NCI-H82 (cell line): ENCODE measurements at regions not wholly inside any gene's neighbourhood (a gene's known extent, or its start where the extent isn't known, plus 50 kb on each side); places are given as distances from the start of the nearest gene placed in this dataset.

Source experiments
- DNase-seq: peaks from one replicate; lab custom pipeline; 2025; lab: John Stamatoyannopoulos, UW

- DNase-seq, result no peak
Measured at GRCh38 chrX:23540532-23540931, 126.8 kb upstream of the PRDX4 start.

- no peak for DNase-seq
Measured at GRCh38 chrX:23548164-23548563, 119.1 kb upstream of the PRDX4 start.

GRCh38 chrX:23552303-23552702 is 115.0 kb upstream of the PRDX4 start:
- DNase-seq, result no peak

GRCh38 chrX:23554304-23554703 is 113.0 kb upstream of the PRDX4 start:
- DNase-seq, result peak; percentile 69

- DNase-seq, result no peak
Measured at GRCh38 chrX:23557070-23557469, 110.2 kb upstream of the PRDX4 start.

GRCh38 chrX:23559975-23560374 is 107.3 kb upstream of the PRDX4 start:
- no peak for DNase-seq

- DNase-seq, result no peak
Measured at GRCh38 chrX:23570674-23571343, 96.5 kb upstream of the PRDX4 start.

DNA sequence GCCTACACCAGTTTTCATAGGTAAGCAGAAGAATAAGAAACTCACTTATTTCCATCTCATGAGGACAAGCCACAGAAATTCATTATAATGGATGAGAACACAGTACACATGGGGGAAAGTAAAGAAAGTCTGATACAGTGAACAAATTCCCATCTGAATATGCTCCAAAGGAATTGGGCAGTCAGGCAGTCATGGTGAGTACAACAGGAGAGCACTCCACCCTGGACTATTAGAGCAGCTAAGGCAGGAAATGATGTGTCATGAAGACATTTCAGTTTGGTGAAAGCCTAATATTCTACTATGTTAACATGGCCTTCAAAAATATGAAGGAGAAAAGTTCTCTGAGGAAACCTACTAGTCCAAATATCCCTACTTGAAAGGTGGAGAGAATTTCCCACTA is 92.0 kb upstream of the PRDX4 start:
- no peak for DNase-seq

DNA sequence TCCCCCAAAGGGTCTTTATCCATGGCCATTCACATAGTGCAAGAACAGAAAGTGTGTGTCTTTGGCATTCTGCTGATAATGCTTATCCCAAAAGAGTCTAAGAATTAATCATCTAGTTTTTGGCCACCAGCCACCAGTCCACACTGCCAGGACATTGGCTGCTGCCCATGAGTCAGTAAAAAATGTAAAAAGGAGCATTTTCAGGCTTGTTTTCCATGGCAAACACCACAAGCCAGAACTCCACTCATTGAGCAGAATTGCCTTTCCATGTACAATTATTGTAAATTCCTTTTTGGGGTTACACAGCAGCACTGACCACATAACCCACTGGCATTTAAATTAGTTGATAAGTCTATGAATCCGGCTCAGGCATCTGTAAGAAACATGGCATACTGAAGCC is 89.2 kb upstream of the PRDX4 start:
- DNase-seq, result no peak

DNA sequence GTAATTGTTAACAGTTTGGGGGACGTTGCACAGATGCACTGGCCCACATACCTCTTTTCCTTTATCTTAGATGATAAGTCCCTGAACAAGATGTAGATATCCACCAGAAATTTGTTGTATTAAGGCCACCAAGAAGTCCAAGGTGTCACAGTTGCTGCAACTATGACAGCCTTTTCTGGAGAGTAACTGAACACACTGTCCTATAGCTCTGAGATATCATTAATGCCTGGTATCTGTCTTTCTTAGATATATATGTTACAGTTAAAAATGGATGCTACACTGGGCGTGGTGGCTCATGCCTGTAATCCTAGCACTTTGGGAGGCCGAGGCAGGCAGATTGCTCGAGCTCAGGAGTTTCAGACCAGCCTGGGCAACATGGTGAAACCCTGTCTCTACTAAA is 77.8 kb upstream of the PRDX4 start:
- DNase-seq, result no peak

DNA sequence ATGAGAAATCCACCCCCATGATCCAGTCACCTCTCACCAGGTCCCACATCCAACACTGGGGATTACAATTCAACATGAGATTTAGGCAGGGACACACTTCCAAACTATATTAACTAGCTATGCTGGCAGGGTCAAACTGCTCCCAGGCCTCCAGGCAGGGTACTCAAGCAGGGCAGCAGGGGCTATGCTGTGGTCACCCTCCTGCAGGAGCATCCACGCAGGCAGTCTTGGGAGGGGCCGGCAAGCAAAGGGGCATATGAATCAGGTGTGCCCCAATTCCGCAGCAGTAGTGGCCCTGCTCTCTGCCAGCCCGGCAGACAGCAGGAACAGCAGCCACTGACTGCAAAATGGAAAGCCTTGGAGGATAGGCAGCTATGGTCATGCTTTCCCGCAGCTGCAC is 74.6 kb upstream of the PRDX4 start:
- DNase-seq, result no peak

DNA sequence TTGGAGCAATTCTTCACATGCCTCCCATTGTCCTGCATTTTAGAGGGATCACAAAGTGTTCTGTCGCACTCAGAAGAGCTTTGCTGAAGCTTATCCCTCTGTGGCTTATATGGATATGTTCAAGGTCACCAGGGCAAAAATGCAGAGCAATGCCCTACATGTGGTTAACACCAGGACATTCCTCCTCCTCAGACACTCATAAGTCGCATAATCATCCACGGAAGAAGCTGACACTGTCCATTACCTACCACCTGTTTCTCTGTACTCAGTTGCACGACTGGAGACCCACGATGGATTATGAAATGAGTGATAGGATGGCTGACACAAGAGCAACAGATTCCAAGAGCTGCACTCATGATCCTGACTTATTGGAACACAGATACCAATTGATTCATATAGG is 68.7 kb upstream of the PRDX4 start:
- no peak for DNase-seq

DNA sequence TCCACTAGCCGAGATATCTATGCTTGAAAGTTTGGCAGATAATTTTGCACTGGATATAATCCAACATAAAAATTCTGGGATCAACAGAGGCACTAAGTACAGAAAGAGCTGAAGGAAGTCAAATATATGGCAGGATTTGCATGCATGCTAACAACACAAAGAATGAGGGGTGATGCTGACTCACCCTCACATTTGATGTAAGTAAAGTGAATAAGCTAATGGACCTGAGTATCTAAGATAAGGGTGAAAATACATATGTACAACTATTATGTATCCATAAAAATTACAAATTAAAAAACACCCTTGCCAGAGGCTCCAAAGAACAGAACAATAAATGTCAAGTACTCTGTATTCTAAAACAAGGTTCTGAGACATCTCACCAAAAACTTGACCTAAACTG is 63.8 kb upstream of the PRDX4 start:
- DNase-seq, result no peak

- no peak for DNase-seq
Measured at GRCh38 chrX:23610495-23610894, 56.8 kb upstream of the PRDX4 start.

DNA sequence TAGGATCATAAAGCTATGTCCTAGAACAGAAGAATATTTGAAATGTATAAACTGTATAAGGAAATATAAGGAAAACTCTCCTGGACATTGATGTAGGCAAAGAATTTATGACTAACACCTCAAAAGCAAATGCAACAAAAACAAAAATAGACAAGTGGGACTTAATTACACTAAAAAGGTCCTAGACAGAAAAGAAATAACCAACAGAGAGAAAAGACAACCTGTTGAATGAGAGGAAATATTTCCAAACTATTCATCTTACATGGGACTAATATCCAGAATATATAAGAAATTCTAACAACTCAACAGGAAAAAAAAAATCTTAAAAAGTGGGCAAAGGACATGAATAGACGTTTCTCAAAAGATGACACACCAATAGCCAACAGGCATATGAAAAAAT is 54.4 kb upstream of the PRDX4 start:
- no peak for DNase-seq

- peak; percentile 55 for DNase-seq
Measured at GRCh38 chrX:23616361-23616760, 50.9 kb upstream of the PRDX4 start.
